HEK293 (cell line): ENCODE measurements at regions not wholly inside any gene's neighbourhood (a gene's known extent, or its start where the extent isn't known, plus 50 kb on each side); places are given as distances from the start of the nearest gene placed in this dataset.

Experiments
- CTCF ChIA-PET: fragments of 350-600 bp; formaldehyde crosslinking; extraction: SDS; loops from one replicate; lab custom pipeline; 2021; ENCODE audit warnings: antibody characterized with exemption; lab: Yijun Ruan, JAX
- POLR2A ChIA-PET: fragments of 300-600 bp; formaldehyde crosslinking; extraction: SDS; loops from one replicate; lab custom pipeline; 2020; ENCODE audit warnings: antibody characterized with exemption, inconsistent platforms; lab: Yijun Ruan, JAX
- H3K27ac ChIP-seq: fragments of 200-500 bp; sonication (Bioruptor generic); 2 replicates; pipeline ENCODE4 v1.5.1; 2014; ENCODE audit warnings: low read depth, low read length, control low read depth, inconsistent platforms; ENCODE audit errors: extremely low read depth
- H3K36me3 ChIP-seq, 2 experiments: fragments of 200-500 bp in 1 of 2; sonication (Bioruptor generic) in 1 of 2; 1 replicate in 1 of 2; 2 replicates in 1 of 2; pipeline ENCODE4 v1.5.1; 2014 to 2017; ENCODE audit warnings: inconsistent platforms in 2 of 2, low read length in 2 of 2; ENCODE audit not compliant: control insufficient read depth in 2 of 2, insufficient read depth in 1 of 2
- H3K4me1 ChIP-seq: fragments of 200-500 bp; sonication (Bioruptor generic); 2 replicates; pipeline ENCODE4 v1.5.1; 2014; ENCODE audit warnings: mild to moderate bottlenecking, low read length, inconsistent platforms; ENCODE audit not compliant: control insufficient read depth, insufficient read depth
- H3K4me3 ChIP-seq: 2 replicates; pipeline ENCODE4 v1.5.1; 2011; ENCODE audit warnings: low read depth, mild to moderate bottlenecking, control low read depth, low read length, moderate library complexity
- H3K9me3 ChIP-seq: fragments of 200-500 bp; sonication (Bioruptor generic); 2 replicates; pipeline ENCODE4 v1.5.1; 2014; ENCODE audit warnings: low read depth, low read length, inconsistent platforms; ENCODE audit not compliant: control insufficient read depth, insufficient read depth
- EGR2 ChIP-seq: fragments of 450-650 bp; formaldehyde crosslinking; IDR thresholded peaks from 2 replicates; pipeline ENCODE4 v1.5.1; 2016; ENCODE audit warnings: low read depth, missing biosample characterization, missing genetic modification characterization
- GLI4 ChIP-seq: fragments of 450-650 bp; formaldehyde crosslinking; IDR thresholded peaks from 2 replicates; pipeline ENCODE4 v1.5.1; 2016; ENCODE audit warnings: missing biosample characterization, missing genetic modification characterization
- HOXC10 ChIP-seq: sonication (generic); formaldehyde crosslinking; IDR thresholded peaks from 2 replicates; pipeline ENCODE4 v1.8.1; 2023; ENCODE audit warnings: mild to moderate bottlenecking, missing genetic modification reagents
- SP7 ChIP-seq: fragments of 450-650 bp; formaldehyde crosslinking; IDR thresholded peaks from 2 replicates; pipeline ENCODE4 v1.5.1; 2016; ENCODE audit warnings: missing biosample characterization, missing genetic modification characterization
- TCF7L2 ChIP-seq: IDR thresholded peaks from 2 replicates; pipeline ENCODE4 v1.6.1; 2011; ENCODE audit warnings: low read depth, mild to moderate bottlenecking, inconsistent platforms, low read length, moderate library complexity, borderline replicate concordance
- TRIM28 ChIP-seq: IDR thresholded peaks from 2 replicates; pipeline ENCODE4 v1.6.1; 2011; ENCODE audit warnings: low read length, control low read depth, borderline replicate concordance
- YY1 ChIP-seq: fragments of 450-650 bp; formaldehyde crosslinking; IDR thresholded peaks from 2 replicates; pipeline ENCODE4 v1.5.1; 2018; ENCODE audit warnings: missing biosample characterization, missing genetic modification characterization
- ZFHX2 ChIP-seq: fragments of 450-650 bp; formaldehyde crosslinking; conservative IDR thresholded peaks from 2 replicates; pipeline ENCODE4 v1.5.1; 2016; ENCODE audit warnings: missing biosample characterization, missing genetic modification characterization
- ZNF140 ChIP-seq: fragments of 450-650 bp; formaldehyde crosslinking; IDR thresholded peaks from 2 replicates; pipeline ENCODE4 v1.5.1; 2016; ENCODE audit warnings: missing biosample characterization, missing genetic modification characterization
- ZNF169 ChIP-seq: fragments of 450-650 bp; formaldehyde crosslinking; IDR thresholded peaks from 2 replicates; pipeline ENCODE4 v1.5.1; 2016; ENCODE audit warnings: missing biosample characterization, missing genetic modification characterization
- ZNF24 ChIP-seq: fragments of 450-650 bp; formaldehyde crosslinking; IDR thresholded peaks from 2 replicates; pipeline ENCODE4 v1.5.1; 2016; ENCODE audit warnings: missing biosample characterization, missing genetic modification characterization
- ZNF571 ChIP-seq: fragments of 450-650 bp; formaldehyde crosslinking; IDR thresholded peaks from 2 replicates; pipeline ENCODE4 v1.5.0; 2017; ENCODE audit warnings: missing biosample characterization, missing genetic modification characterization
- ZNF596 ChIP-seq: fragments of 450-650 bp; IDR thresholded peaks from 2 replicates; pipeline ENCODE4 v1.5.0; 2018; ENCODE audit warnings: missing biosample characterization, mild to moderate bottlenecking, missing genetic modification characterization, moderate library complexity
- TF ChIP-seq, protein P1 (sequence below): fragments of 450-650 bp; formaldehyde crosslinking; conservative IDR thresholded peaks from 2 replicates; pipeline ENCODE4 v1.5.1; 2016; ENCODE audit warnings: low read depth, missing biosample characterization, missing genetic modification characterization
- TF ChIP-seq, protein P2 (sequence below): fragments of 450-650 bp; formaldehyde crosslinking; IDR thresholded peaks from 2 replicates; pipeline ENCODE4 v1.5.1; 2016; ENCODE audit warnings: missing biosample characterization, missing genetic modification characterization
- TF ChIP-seq, protein P3 (sequence below): fragments of 450-650 bp; formaldehyde crosslinking; IDR thresholded peaks from 2 replicates; pipeline ENCODE4 v1.5.1; 2016; ENCODE audit warnings: missing biosample characterization, missing genetic modification characterization
- TF ChIP-seq, protein P4 (sequence below): fragments of 450-650 bp; formaldehyde crosslinking; IDR thresholded peaks from 2 replicates; pipeline ENCODE4 v1.5.1; 2016; ENCODE audit warnings: missing biosample characterization, missing genetic modification characterization
- TF ChIP-seq, protein P5 (sequence below): fragments of 450-650 bp; formaldehyde crosslinking; IDR thresholded peaks from 2 replicates; pipeline ENCODE4 v1.5.1; 2017; ENCODE audit warnings: missing biosample characterization, missing genetic modification characterization
- TF ChIP-seq, protein P6 (sequence below): fragments of 450-650 bp; formaldehyde crosslinking; IDR thresholded peaks from 2 replicates; pipeline ENCODE4 v1.5.1; 2017; ENCODE audit warnings: missing biosample characterization, missing genetic modification characterization
- TF ChIP-seq, protein P7 (sequence below): fragments of 450-650 bp; formaldehyde crosslinking; IDR thresholded peaks from 2 replicates; pipeline ENCODE4 v1.5.1; 2016; ENCODE audit warnings: missing biosample characterization, missing genetic modification characterization
- TF ChIP-seq, protein P8 (sequence below): fragments of 450-650 bp; formaldehyde crosslinking; IDR thresholded peaks from 2 replicates; pipeline ENCODE4 v1.5.1; 2016; ENCODE audit warnings: missing biosample characterization, missing genetic modification characterization

DNA sequence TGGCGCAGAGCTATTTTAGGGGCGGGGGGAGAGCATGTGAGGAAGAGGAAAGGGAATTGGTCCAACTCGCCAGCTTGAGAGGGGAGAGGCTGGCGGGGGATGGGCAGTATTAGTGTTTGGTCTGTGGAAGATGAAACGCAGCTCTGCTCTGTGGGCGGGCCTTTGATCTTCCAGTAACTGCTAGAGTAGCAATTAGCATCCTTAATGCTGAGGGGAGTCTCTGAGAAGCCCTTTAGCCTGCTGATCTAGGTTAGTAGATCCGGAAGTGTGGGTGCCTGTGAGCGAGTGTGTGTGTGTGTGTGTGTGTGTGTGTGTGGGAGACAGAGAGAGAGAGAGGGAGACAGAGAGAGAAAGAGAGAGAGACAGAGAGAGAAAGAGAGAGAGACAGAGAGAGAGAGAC, 117.2 kb upstream of the BACH2 start:
- Histone ChIP-seq H3K9me3 (no peaks in the 10 kb centered on the region), H3K36me3 (no peaks in the 10 kb centered on the region), H3K4me3 (no peak overlapping the region), H3K4me1 (no peaks in the 10 kb centered on the region), H3K27ac (no peak overlapping the region)
- CTCF ChIA-PET: interaction anchor here (2.3 kb wide), 1 partner anchor 10 kb away, joined by 5 read pairs; no protein-coding TSS in a partner anchor
- POLR2A ChIA-PET: no interaction called here
- TF ChIP-seq, protein P1, sequence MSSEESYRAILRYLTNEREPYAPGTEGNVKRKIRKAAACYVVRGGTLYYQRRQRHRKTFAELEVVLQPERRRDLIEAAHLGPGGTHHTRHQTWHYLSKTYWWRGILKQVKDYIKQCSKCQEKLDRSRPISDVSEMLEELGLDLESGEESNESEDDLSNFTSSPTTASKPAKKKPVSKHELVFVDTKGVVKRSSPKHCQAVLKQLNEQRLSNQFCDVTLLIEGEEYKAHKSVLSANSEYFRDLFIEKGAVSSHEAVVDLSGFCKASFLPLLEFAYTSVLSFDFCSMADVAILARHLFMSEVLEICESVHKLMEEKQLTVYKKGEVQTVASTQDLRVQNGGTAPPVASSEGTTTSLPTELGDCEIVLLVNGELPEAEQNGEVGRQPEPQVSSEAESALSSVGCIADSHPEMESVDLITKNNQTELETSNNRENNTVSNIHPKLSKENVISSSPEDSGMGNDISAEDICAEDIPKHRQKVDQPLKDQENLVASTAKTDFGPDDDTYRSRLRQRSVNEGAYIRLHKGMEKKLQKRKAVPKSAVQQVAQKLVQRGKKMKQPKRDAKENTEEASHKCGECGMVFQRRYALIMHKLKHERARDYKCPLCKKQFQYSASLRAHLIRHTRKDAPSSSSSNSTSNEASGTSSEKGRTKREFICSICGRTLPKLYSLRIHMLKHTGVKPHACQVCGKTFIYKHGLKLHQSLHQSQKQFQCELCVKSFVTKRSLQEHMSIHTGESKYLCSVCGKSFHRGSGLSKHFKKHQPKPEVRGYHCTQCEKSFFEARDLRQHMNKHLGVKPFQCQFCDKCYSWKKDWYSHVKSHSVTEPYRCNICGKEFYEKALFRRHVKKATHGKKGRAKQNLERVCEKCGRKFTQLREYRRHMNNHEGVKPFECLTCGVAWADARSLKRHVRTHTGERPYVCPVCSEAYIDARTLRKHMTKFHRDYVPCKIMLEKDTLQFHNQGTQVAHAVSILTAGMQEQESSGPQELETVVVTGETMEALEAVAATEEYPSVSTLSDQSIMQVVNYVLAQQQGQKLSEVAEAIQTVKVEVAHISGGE (tag by site-specific recombination): no peak
- TF ChIP-seq, protein P2, sequence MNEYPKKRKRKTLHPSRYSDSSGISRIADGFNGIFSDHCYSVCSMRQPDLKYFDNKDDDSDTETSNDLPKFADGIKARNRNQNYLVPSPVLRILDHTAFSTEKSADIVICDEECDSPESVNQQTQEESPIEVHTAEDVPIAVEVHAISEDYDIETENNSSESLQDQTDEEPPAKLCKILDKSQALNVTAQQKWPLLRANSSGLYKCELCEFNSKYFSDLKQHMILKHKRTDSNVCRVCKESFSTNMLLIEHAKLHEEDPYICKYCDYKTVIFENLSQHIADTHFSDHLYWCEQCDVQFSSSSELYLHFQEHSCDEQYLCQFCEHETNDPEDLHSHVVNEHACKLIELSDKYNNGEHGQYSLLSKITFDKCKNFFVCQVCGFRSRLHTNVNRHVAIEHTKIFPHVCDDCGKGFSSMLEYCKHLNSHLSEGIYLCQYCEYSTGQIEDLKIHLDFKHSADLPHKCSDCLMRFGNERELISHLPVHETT (tag by site-specific recombination): no peak
- TF ChIP-seq TCF7L2 (peak; percentile 87), TRIM28 (no peak), YY1 (tag by site-specific recombination) (no peak), SP7 (tag by site-specific recombination) (peak; percentile 70), GLI4 (tag by site-specific recombination) (no peak), ZNF140 (tag by site-specific recombination) (no peak), ZNF596 (tag by site-specific recombination) (peak; percentile 89), ZFHX2 (tag by site-specific recombination) (peak; percentile 62), ZNF169 (no peak), HOXC10 (CRISPR knock-in tag) (no peak), ZNF571 (tag by site-specific recombination) (no peak), ZNF24 (tag by site-specific recombination) (no peak), EGR2 (peak; percentile 62; the same call in 1 of the 2 replicates)
- TF ChIP-seq, protein P3, sequence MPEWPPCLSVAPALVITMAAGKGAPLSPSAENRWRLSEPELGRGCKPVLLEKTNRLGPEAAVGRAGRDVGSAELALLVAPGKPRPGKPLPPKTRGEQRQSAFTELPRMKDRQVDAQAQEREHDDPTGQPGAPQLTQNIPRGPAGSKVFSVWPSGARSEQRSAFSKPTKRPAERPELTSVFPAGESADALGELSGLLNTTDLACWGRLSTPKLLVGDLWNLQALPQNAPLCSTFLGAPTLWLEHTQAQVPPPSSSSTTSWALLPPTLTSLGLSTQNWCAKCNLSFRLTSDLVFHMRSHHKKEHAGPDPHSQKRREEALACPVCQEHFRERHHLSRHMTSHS (tag by site-specific recombination): no peak
- TF ChIP-seq, protein P4, sequence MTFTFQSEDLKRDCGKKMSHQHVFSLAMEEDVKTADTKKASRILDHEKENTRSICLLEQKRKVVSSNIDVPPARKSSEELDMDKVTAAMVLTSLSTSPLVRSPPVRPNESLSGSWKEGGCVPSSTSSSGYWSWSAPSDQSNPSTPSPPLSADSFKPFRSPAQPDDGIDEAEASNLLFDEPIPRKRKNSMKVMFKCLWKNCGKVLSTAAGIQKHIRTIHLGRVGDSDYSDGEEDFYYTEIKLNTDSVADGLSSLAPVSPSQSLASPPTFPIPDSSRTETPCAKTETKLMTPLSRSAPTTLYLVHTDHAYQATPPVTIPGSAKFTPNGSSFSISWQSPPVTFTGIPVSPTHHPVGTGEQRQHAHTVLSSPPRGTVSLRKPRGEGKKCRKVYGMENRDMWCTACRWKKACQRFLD (tag by site-specific recombination): no peak
- TF ChIP-seq, protein P5, sequence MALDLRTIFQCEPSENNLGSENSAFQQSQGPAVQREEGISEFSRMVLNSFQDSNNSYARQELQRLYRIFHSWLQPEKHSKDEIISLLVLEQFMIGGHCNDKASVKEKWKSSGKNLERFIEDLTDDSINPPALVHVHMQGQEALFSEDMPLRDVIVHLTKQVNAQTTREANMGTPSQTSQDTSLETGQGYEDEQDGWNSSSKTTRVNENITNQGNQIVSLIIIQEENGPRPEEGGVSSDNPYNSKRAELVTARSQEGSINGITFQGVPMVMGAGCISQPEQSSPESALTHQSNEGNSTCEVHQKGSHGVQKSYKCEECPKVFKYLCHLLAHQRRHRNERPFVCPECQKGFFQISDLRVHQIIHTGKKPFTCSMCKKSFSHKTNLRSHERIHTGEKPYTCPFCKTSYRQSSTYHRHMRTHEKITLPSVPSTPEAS (tag by site-specific recombination): peak; percentile 53; the same call in 1 of the 2 replicates
- TF ChIP-seq, protein P6, sequence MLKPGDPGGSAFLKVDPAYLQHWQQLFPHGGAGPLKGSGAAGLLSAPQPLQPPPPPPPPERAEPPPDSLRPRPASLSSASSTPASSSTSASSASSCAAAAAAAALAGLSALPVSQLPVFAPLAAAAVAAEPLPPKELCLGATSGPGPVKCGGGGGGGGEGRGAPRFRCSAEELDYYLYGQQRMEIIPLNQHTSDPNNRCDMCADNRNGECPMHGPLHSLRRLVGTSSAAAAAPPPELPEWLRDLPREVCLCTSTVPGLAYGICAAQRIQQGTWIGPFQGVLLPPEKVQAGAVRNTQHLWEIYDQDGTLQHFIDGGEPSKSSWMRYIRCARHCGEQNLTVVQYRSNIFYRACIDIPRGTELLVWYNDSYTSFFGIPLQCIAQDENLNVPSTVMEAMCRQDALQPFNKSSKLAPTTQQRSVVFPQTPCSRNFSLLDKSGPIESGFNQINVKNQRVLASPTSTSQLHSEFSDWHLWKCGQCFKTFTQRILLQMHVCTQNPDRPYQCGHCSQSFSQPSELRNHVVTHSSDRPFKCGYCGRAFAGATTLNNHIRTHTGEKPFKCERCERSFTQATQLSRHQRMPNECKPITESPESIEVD (tag by site-specific recombination): no peak
- TF ChIP-seq, protein P7, sequence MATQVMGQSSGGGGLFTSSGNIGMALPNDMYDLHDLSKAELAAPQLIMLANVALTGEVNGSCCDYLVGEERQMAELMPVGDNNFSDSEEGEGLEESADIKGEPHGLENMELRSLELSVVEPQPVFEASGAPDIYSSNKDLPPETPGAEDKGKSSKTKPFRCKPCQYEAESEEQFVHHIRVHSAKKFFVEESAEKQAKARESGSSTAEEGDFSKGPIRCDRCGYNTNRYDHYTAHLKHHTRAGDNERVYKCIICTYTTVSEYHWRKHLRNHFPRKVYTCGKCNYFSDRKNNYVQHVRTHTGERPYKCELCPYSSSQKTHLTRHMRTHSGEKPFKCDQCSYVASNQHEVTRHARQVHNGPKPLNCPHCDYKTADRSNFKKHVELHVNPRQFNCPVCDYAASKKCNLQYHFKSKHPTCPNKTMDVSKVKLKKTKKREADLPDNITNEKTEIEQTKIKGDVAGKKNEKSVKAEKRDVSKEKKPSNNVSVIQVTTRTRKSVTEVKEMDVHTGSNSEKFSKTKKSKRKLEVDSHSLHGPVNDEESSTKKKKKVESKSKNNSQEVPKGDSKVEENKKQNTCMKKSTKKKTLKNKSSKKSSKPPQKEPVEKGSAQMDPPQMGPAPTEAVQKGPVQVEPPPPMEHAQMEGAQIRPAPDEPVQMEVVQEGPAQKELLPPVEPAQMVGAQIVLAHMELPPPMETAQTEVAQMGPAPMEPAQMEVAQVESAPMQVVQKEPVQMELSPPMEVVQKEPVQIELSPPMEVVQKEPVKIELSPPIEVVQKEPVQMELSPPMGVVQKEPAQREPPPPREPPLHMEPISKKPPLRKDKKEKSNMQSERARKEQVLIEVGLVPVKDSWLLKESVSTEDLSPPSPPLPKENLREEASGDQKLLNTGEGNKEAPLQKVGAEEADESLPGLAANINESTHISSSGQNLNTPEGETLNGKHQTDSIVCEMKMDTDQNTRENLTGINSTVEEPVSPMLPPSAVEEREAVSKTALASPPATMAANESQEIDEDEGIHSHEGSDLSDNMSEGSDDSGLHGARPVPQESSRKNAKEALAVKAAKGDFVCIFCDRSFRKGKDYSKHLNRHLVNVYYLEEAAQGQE (tag by site-specific recombination): no peak
- TF ChIP-seq, protein P8, sequence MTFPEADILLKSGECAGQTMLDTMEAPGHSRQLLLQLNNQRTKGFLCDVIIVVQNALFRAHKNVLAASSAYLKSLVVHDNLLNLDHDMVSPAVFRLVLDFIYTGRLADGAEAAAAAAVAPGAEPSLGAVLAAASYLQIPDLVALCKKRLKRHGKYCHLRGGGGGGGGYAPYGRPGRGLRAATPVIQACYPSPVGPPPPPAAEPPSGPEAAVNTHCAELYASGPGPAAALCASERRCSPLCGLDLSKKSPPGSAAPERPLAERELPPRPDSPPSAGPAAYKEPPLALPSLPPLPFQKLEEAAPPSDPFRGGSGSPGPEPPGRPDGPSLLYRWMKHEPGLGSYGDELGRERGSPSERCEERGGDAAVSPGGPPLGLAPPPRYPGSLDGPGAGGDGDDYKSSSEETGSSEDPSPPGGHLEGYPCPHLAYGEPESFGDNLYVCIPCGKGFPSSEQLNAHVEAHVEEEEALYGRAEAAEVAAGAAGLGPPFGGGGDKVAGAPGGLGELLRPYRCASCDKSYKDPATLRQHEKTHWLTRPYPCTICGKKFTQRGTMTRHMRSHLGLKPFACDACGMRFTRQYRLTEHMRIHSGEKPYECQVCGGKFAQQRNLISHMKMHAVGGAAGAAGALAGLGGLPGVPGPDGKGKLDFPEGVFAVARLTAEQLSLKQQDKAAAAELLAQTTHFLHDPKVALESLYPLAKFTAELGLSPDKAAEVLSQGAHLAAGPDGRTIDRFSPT (tag by site-specific recombination): no peak
